Activated CD8-positive, alpha-beta T cell treated with anti-CD3 and anti-CD28 coated beads, Interleukin-2, amount 10 ng/mL, durations not matched to agents 7 days and 5 days (primary cell): ENCODE measurements at regions not wholly inside any gene's neighbourhood (a gene's known extent, or its start where the extent isn't known, plus 50 kb on each side); places are given as distances from the start of the nearest gene placed in this dataset.

ENCODE experiments used
- ATAC-seq: fragments of 150-1000 bp; cut with Tn5 transposase; one replicate; pipeline ENCODE4 v1.10.0; 2021; ENCODE audit warnings: moderate library complexity
- CTCF ChIA-PET: fragments of 350-600 bp; sonication (Branson Sonifier 250); formaldehyde crosslinking; loops from one replicate; lab custom pipeline; 2021; ENCODE audit warnings: antibody characterized with exemption; lab: Charles Lee
- POLR2A ChIA-PET: fragments of 350-600 bp; sonication (Branson Sonifier 250); formaldehyde crosslinking; loops from one replicate; lab custom pipeline; 2021; ENCODE audit warnings: antibody characterized with exemption; lab: Charles Lee
- DNase-seq: peaks from one replicate; pipeline ENCODE4 v3.0.0-alpha.2; 2020
- H3K27ac Mint-ChIP-seq: one replicate; pipeline ENCODE4 v1.8.0; 2021; ENCODE audit warnings: mild to moderate bottlenecking, mixed read lengths
- H3K27me3 Mint-ChIP-seq: one replicate; pipeline ENCODE4 v1.8.0; 2021; ENCODE audit warnings: low read depth, mixed read lengths
- H3K36me3 Mint-ChIP-seq: one replicate; pipeline ENCODE4 v1.8.0; 2021; ENCODE audit warnings: low read depth, mixed read lengths
- H3K4me1 Mint-ChIP-seq: one replicate; pipeline ENCODE4 v1.8.0; 2021; ENCODE audit warnings: low read depth, mixed read lengths
- H3K4me3 Mint-ChIP-seq: one replicate; pipeline ENCODE4 v1.8.0; 2021; ENCODE audit warnings: mild to moderate bottlenecking, mixed read lengths
- H3K9me3 Mint-ChIP-seq: one replicate; pipeline ENCODE4 v1.8.0; 2022; ENCODE audit warnings: mixed read lengths; ENCODE audit not compliant: insufficient read depth

DNA sequence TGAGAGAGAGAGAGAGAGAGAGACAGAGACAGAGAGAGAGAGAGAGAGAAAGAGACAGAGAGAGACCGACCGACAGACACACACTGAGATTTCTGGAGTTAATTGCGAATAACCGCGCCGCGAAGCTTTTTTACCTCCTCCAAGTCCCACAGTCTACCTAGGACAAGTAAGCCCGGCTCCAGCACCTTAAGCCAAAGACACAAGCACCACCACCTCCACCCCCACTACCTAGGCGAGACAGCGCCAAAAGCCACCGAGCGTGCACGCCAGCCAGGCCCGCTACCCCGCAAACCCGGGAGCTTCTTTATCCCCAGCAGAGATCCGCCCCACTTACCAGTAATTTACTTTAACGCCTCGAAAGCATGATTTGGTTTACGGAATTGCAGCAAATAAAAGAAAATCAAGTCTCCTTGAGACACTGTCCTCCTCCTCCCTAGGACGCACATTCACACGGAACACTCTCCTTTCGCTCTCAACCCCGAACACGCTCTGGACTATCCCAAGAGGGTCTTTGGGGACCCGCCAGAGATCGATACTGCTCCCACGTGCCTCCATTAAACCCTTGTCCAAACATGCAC is 649.6 kb upstream of the DIPK2B start:
- peak; percentile 36 for DNase-seq
- no peaks in the 10 kb centered on the region for H3K9me3 Mint-ChIP-seq
- peak overlapping the region; percentile 88 for H3K27ac Mint-ChIP-seq
- peaks cover 40% of the 10 kb centered on the region for H3K4me1 Mint-ChIP-seq
- peak overlapping the region; percentile 93 for H3K4me3 Mint-ChIP-seq
- CTCF ChIA-PET: interaction anchor here (0.6 to 2.8 kb wide), 7 partner anchors 8 to 697 kb away, joined by 3 to 13 read pairs (median 4); no protein-coding TSS in a partner anchor
- POLR2A ChIA-PET: interaction anchor here (1.6 to 2.6 kb wide), 2 partner anchors 44 to 48 kb away, joined by 3 to 12 read pairs; no protein-coding TSS in a partner anchor
- no peaks in the 10 kb centered on the region for H3K27me3 Mint-ChIP-seq
- H3K36me3 Mint-ChIP-seq: peaks cover 13% of the 10 kb centered on the region
- peak; percentile 20 for ATAC-seq

DNA sequence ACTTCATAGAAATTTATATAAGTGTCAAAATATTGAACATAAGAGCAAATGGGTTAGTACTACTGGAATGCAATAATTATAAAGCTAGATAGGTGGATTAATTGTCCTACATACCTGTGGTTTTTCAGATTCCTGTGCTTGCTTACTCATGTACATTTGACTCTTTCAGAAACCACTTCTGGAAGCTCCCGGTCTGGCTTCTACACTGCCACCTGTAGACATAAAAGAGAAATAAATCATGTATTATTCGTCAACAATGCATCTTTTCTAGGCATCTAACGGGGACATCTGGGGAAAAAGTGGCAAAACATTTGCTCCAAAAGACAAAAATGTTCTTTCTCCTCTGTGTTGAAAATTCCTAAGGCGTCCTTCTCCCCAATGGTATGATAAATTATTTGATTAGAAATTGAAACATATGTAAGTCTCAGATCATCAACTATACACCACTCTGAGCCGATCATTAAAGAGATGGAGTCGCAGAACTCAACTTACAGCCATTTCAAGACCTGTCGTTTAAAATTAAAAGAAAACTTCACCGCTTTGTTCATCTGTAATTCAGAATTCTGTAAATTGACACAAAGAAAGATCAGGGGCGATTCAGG is 648.7 kb upstream of the DIPK2B start:
- Mint-ChIP-seq H3K4me3 (peak overlapping the region; percentile 93), H3K4me1 (peaks cover 42% of the 10 kb centered on the region), H3K27me3 (no peaks in the 10 kb centered on the region), H3K27ac (peak overlapping the region; percentile 41), H3K9me3 (no peaks in the 10 kb centered on the region), H3K36me3 (peaks cover 16% of the 10 kb centered on the region)
- ATAC-seq: no peak
- POLR2A ChIA-PET: no interaction called here
- DNase-seq: peak; percentile 38
- CTCF ChIA-PET: interaction anchor here (0.8 to 2.8 kb wide), 9 partner anchors 7 to 527 kb away, joined by 3 to 13 read pairs (median 3); no protein-coding TSS in a partner anchor

DNA sequence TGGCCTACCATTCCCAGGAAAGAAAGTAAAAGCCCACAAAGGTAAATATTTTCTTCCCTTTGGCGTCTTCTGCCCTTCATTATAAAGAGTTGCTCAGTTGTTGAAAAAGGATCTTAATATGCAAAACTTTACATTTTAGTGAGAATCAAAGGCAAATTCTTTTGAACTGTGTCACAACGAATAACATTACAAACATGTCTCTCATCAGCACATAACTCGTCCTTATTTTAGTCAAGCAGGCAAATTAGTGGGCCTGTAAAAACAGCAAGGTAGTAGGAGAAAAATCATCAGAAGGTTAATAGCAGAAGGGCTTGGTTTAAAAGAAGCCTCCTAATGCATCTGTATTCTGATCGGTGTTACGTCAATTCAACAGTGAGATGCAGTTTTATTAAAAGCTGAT is 647.3 kb upstream of the DIPK2B start:
- POLR2A ChIA-PET: no interaction called here
- H3K4me3 Mint-ChIP-seq: no peak overlapping the region

DNA sequence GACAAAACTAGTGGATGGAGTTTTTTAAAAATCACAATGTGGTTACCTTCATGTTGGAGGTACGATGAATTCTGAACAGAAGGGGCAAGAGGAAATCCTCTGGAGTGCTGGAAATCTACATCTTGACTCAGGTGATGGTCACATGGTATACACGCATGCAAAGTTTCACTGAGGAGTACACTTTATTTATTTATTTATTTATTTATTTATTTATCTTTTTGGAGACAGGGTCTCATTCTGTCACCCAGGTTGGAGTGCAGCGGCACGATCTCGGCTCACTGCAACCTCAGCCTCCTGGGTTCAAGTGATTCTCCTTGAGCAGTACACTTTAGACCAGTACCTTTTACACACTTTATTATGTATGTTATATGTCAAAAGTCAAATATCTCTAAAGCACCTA is 645.7 kb upstream of the DIPK2B start:
- no peak overlapping the region for H3K27ac Mint-ChIP-seq
- H3K36me3 Mint-ChIP-seq: peaks cover 36% of the 10 kb centered on the region
- H3K9me3 Mint-ChIP-seq: no peaks in the 10 kb centered on the region
- DNase-seq: no peak
- no peak overlapping the region for H3K4me3 Mint-ChIP-seq
- peaks cover 48% of the 10 kb centered on the region for H3K4me1 Mint-ChIP-seq
- ChIA-PET CTCF (interaction anchor here (1.2 kb wide), 2 partner anchors 44 to 330 kb away, joined by 3 to 7 read pairs; no protein-coding TSS in a partner anchor), POLR2A (no interaction called here)
- H3K27me3 Mint-ChIP-seq: no peaks in the 10 kb centered on the region
- ATAC-seq: no peak

More for the DNA sequence above, 647.3 kb upstream of the DIPK2B start:
- Mint-ChIP-seq H3K4me1 (peaks cover 45% of the 10 kb centered on the region), H3K27ac (no peak overlapping the region), H3K9me3 (no peaks in the 10 kb centered on the region), H3K36me3 (peaks cover 24% of the 10 kb centered on the region), H3K27me3 (no peaks in the 10 kb centered on the region)
- DNase-seq (no peak), ATAC-seq (no peak)
- CTCF ChIA-PET: no interaction called here

DNA sequence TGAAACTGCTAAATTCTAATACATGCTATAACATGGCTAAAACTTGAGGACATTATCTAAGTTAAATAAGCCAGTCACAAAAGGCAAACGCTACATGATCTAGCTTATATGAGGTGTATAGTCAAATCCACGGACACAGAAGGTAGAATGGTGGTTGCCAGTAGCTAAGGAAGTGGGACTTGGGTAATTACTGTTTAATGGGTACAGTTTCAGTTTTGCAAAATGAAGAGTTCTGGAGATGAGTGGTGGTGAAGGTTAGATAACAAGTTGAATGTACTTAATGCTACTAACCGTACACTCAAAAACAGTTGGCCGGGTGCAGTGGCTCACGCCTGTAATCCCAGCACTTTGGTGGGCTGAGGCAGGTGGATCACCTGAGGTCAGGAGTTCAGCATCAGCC is 644.5 kb upstream of the DIPK2B start:
- POLR2A ChIA-PET: no interaction called here
- Mint-ChIP-seq H3K36me3 (peaks cover 40% of the 10 kb centered on the region), H3K27ac (no peak overlapping the region), H3K4me3 (no peak overlapping the region), H3K9me3 (no peaks in the 10 kb centered on the region), H3K27me3 (no peaks in the 10 kb centered on the region), H3K4me1 (peaks cover 52% of the 10 kb centered on the region)
- CTCF ChIA-PET: interaction anchor here (1.2 to 7.1 kb wide), 3 partner anchors 14 to 329 kb away, joined by 3 to 68 read pairs (median 21); no protein-coding TSS in a partner anchor
- ATAC-seq (no peak), DNase-seq (no peak)

DNA sequence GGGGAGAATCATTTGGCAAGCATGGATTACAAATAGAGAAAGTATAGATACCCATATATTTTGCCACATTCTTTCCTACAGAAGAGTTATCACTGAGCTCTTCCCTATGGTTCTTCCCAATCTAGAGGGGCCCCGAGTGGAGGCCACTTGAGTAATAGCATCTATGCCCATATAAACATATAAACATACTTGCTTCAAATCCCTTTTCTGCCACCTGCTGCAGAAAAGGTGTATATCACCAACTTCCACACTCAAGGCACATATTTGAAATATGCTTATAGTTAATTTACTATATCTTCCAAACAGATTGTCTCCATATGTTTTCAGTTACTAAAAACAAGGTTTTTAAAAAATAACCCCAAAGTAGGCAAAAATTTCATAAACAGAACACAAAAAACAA is 642.8 kb upstream of the DIPK2B start:
- no peak overlapping the region for H3K27ac Mint-ChIP-seq
- no peak for ATAC-seq

DNA sequence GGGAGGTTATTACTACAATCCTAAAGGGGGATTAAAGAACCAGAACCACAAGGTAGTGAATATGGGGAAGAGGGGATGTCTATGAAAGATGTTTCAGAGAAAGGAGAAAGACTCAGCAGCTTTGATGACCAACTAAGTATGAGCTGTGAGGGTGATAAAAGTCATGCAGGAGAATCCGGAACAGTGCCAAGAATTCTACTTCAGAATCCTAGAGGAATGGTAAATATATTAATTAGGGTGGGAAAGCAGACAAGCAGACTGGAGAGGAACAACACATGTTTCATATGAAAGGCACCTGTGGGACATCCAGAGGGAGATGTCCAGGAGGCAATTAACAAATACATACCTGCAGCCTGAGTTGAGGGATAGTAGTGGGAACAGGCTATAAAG is 642.2 kb upstream of the DIPK2B start:
- no peaks in the 10 kb centered on the region for H3K27me3 Mint-ChIP-seq
- peaks cover 39% of the 10 kb centered on the region for H3K4me1 Mint-ChIP-seq
- H3K36me3 Mint-ChIP-seq: peaks cover 37% of the 10 kb centered on the region
- no peak for DNase-seq
- H3K9me3 Mint-ChIP-seq: no peaks in the 10 kb centered on the region
- no peak overlapping the region for H3K4me3 Mint-ChIP-seq
- no peak overlapping the region for H3K27ac Mint-ChIP-seq
- ChIA-PET POLR2A (no interaction called here), CTCF (interaction anchor here (0.9 to 7.1 kb wide), 8 partner anchors 12 to 566 kb away, joined by 3 to 68 read pairs (median 4); no protein-coding TSS in a partner anchor)
- no peak for ATAC-seq

More for the DNA sequence above, 642.8 kb upstream of the DIPK2B start:
- POLR2A ChIA-PET: no interaction called here
- peaks cover 44% of the 10 kb centered on the region for H3K4me1 Mint-ChIP-seq
- H3K27me3 Mint-ChIP-seq: no peaks in the 10 kb centered on the region
- peak; percentile 33 for DNase-seq
- H3K9me3 Mint-ChIP-seq: no peaks in the 10 kb centered on the region
- CTCF ChIA-PET: interaction anchor here (1.6 to 7.1 kb wide), 4 partner anchors 12 to 533 kb away, joined by 4 to 68 read pairs (median 12); no protein-coding TSS in a partner anchor
- peaks cover 40% of the 10 kb centered on the region for H3K36me3 Mint-ChIP-seq
- H3K4me3 Mint-ChIP-seq: no peak overlapping the region

DNA sequence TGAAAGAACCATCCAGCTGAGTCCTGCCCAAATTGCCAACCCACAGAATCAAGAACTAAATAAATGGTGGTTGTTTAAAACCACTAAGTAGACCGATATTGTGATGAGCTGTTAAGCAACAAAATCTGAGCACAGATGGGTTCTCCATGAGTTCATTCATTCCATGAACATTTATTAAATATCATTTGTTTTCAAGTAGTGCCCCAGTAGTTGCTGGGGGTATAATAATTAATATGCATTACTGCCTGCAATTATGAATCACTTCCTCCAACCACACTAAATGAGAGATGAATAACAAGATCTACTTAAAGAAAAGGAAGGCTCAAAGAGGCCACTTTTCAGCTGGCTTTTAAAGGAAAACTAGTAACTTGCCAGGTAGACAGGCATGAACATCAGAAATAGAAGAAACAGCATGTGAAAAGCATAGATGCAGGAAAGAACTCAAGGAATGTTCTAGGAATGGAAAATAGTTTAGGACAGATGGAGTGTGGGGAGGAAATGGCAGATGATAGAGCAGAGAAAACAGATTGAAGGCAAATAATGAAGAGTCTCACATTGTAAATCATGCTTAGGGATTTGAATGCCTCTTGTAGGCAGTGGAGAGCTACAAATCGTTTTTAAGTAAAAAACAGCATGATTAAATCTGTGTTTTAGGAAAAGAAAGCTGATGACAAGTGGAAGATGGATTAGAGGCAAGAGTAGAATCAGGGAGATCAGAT is 641.7 kb upstream of the DIPK2B start:
- peaks cover 38% of the 10 kb centered on the region for H3K4me1 Mint-ChIP-seq
- no peaks in the 10 kb centered on the region for H3K27me3 Mint-ChIP-seq
- H3K27ac Mint-ChIP-seq: peak overlapping the region; percentile 68
- peaks cover 37% of the 10 kb centered on the region for H3K36me3 Mint-ChIP-seq
- no peak overlapping the region for H3K4me3 Mint-ChIP-seq
- DNase-seq (no peak), ATAC-seq (no peak)
- no peaks in the 10 kb centered on the region for H3K9me3 Mint-ChIP-seq
- ChIA-PET CTCF (interaction anchor here (0.9 to 7.1 kb wide), 10 partner anchors 8 to 566 kb away, joined by 3 to 68 read pairs (median 4); no protein-coding TSS in a partner anchor), POLR2A (interaction anchor here (0.9 to 1.1 kb wide), 2 partner anchors 36 to 73 kb away, joined by 3 read pairs; no protein-coding TSS in a partner anchor)

DNA sequence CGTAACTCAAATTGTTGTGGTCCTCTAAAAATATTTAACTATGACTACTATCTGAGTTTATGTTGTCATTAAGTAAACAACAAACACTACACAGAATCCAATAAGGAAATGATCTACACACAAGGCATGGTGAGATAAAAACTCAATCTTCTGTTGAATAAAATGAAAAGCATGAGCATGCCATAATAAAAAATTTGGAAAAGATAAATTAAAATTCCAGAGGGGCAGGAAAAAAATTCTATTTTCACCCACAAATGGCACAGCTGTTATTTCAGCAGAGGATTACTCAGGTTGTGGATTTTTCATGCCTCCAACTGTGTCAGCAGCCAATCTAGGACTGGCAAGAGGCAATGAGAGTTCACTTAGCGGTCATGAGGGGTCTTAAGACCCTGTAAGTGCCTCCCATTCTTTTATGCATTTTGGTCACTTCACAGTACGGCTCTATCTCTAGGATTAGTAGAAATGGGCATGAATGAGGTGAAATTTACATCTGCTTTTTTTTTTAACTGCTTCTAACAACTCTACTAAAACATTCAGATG is 639.8 kb upstream of the DIPK2B start:
- peaks cover 32% of the 10 kb centered on the region for H3K4me1 Mint-ChIP-seq
- no peak overlapping the region for H3K27ac Mint-ChIP-seq
- H3K4me3 Mint-ChIP-seq: no peak overlapping the region
- peaks cover 33% of the 10 kb centered on the region for H3K36me3 Mint-ChIP-seq
- POLR2A ChIA-PET: interaction anchor here (0.6 kb wide), 1 partner anchor 71 kb away, joined by 3 read pairs; no protein-coding TSS in a partner anchor
- no peak for ATAC-seq
- H3K27me3 Mint-ChIP-seq: no peaks in the 10 kb centered on the region
- CTCF ChIA-PET: interaction anchor here (1.6 to 7.1 kb wide), 2 partner anchors 20 to 39 kb away, joined by 3 to 68 read pairs; no protein-coding TSS in a partner anchor
- no peak for DNase-seq
- no peaks in the 10 kb centered on the region for H3K9me3 Mint-ChIP-seq

DNA sequence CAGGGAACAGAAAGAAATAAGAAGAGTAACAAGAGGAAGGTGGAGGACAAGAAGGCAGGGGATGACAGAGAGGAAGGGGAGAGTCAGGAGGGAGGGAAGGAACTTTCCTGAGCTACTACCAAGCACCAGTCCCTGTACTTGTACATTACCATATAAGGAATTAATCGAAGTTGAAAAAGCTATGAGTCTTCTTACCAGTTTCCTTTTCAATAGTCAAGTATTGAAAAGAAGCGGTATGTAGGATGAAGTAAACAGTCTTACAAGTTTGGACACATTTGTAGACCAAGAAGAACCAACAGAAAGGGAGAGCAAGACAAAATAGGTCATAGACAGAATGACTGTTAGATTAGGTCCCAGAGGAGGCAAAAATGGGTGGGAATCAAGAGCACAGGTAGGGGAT is 629.7 kb upstream of the DIPK2B start:
- DNase-seq: no peak
- Mint-ChIP-seq H3K4me1 (peaks cover 19% of the 10 kb centered on the region), H3K27ac (peak overlapping the region; percentile 65), H3K9me3 (no peaks in the 10 kb centered on the region), H3K27me3 (no peaks in the 10 kb centered on the region), H3K36me3 (peaks cover 31% of the 10 kb centered on the region), H3K4me3 (no peak overlapping the region)
- CTCF ChIA-PET: interaction anchor here (0.9 to 3.8 kb wide), 3 partner anchors 13 to 29 kb away, joined by 3 to 21 read pairs (median 4); no protein-coding TSS in a partner anchor
- no peak for ATAC-seq
- POLR2A ChIA-PET: no interaction called here

DNA sequence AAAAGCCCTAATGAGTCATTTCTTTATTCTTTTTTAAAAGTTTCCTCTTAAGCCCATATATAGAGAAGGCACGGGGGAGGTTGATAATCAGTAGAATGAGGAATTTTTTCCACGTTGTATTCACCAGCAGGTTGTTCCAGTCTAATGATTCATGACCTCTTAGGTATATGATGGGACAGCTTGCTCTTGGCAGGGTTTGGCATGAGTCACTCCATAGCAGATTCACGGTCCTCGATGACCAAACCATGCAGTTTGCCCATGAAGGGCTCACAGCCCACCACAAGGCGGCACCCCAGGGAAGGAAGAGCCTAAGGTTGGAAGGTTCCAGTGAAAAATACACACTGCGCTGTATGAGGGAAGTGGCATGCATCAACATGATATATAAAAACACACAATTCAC is 623.8 kb upstream of the DIPK2B start:
- no peak overlapping the region for H3K27ac Mint-ChIP-seq
- no peak overlapping the region for H3K4me3 Mint-ChIP-seq
- POLR2A ChIA-PET: no interaction called here
- peak; percentile 23 for DNase-seq
- ATAC-seq: no peak
- no peaks in the 10 kb centered on the region for H3K27me3 Mint-ChIP-seq
- H3K9me3 Mint-ChIP-seq: no peaks in the 10 kb centered on the region
- CTCF ChIA-PET: interaction anchor here (1.1 to 1.2 kb wide), 3 partner anchors 16 to 25 kb away, joined by 3 read pairs; no protein-coding TSS in a partner anchor
- H3K4me1 Mint-ChIP-seq: peaks cover 4% of the 10 kb centered on the region
- peaks cover 14% of the 10 kb centered on the region for H3K36me3 Mint-ChIP-seq
